Posterior vena cava (tissue), 2 donors: ENCODE measurements at regions not wholly inside any gene's neighbourhood (a gene's known extent, or its start where the extent isn't known, plus 50 kb on each side); places are given as distances from the start of the nearest gene placed in this dataset.
"Not testable (repeated sequence)": the region's sequence is repeated elsewhere in the genome, so short reads cannot be mapped to it uniquely, and the experiment has no call there.

Experiments used
- DNase-seq: peaks from one replicate; pipeline ENCODE4 v3.0.0-alpha.2; 2020; ENCODE audit warnings: low spot score
- intact Hi-C, 2 donors: fragments of 100-400 bp; cut with DNase I; formaldehyde crosslinking; loops; one replicate each; pipeline versions ENCODE4 v1.14.1 to v1.14.2; 2022 to 2023
- donor health status: DM: yes; HTN: yes; CAD: no.
- donor health status: DM: yes; HTN: yes; CAD: no.

- DNase-seq, result no peak
- intact Hi-C loops, result no loop called here
These were observed 457.0 kb downstream of the PLOD2 start for GRCh38 chr3:145704020-145704419.

- DNase-seq, intact Hi-C loops: not testable (repeated sequence)
These were observed 451.2 kb downstream of the PLOD2 start for GRCh38 chr3:145709779-145710178.

GRCh38 chr3:145716519-145716918 is 444.5 kb downstream of the PLOD2 start:
- intact Hi-C loops, result no loop called here
- DNase-seq, result no peak

GRCh38 chr3:145719114-145719513 is 441.9 kb downstream of the PLOD2 start:
- intact Hi-C loops, result no loop called here
- DNase-seq, result no peak

- DNase-seq, result no peak
- intact Hi-C loops, result no loop called here
These were observed 439.6 kb downstream of the PLOD2 start for GRCh38 chr3:145721273-145721805.

- intact Hi-C loops, result no loop called here
These were observed 439.2 kb downstream of the PLOD2 start for GRCh38 chr3:145721815-145722214.

GRCh38 chr3:145727476-145727875 is 433.5 kb downstream of the PLOD2 start:
- DNase-seq, result no peak
- intact Hi-C loops, result no loop called here

More at GRCh38 chr3:145721815-145722214, 439.2 kb downstream of the PLOD2 start:
- DNase-seq, result no peak

GRCh38 chr3:145735631-145736030 is 425.4 kb downstream of the PLOD2 start:
- intact Hi-C loops, result no loop called here
- no peak for DNase-seq

GRCh38 chr3:145737952-145738351 is 423.0 kb downstream of the PLOD2 start:
- no peak for DNase-seq
- intact Hi-C loops, result no loop called here

GRCh38 chr3:145739926-145740325 is 421.1 kb downstream of the PLOD2 start:
- no peak for DNase-seq
- intact Hi-C loops, result no loop called here

- intact Hi-C loops, result no loop called here
- no peak for DNase-seq
These were observed 410.3 kb downstream of the PLOD2 start for GRCh38 chr3:145750657-145751056.

- DNase-seq, result no peak
- intact Hi-C loops, result no loop called here
These were observed 408.4 kb downstream of the PLOD2 start for GRCh38 chr3:145752576-145752975.

GRCh38 chr3:145754605-145755289 is 406.2 kb downstream of the PLOD2 start:
- intact Hi-C loops, result no loop called here
- no peak for DNase-seq

- intact Hi-C loops, result no loop called here
- no peak for DNase-seq
These were observed 400.9 kb downstream of the PLOD2 start for GRCh38 chr3:145760036-145760435.

GRCh38 chr3:145767909-145768308 is 393.1 kb downstream of the PLOD2 start:
- intact Hi-C loops, result no loop called here
- DNase-seq, result no peak

GRCh38 chr3:145776782-145777408 is 384.1 kb downstream of the PLOD2 start:
- intact Hi-C loops, result no loop called here
- DNase-seq, result no peak

GRCh38 chr3:145780301-145780700 is 380.7 kb downstream of the PLOD2 start:
- DNase-seq, result no peak
- intact Hi-C loops, result no loop called here

GRCh38 chr3:145785668-145786067 is 375.3 kb downstream of the PLOD2 start:
- intact Hi-C loops, result no loop called here
- no peak for DNase-seq

GRCh38 chr3:145798007-145798406 is 363.0 kb downstream of the PLOD2 start:
- DNase-seq, result no peak
- intact Hi-C loops, result no loop called here

- no peak for DNase-seq
- intact Hi-C loops, result no loop called here
These were observed 362.1 kb downstream of the PLOD2 start for GRCh38 chr3:145798696-145799537.
